GM12878 (cell line): ENCODE measurements at regions not wholly inside any gene's neighbourhood (a gene's known extent, or its start where the extent isn't known, plus 50 kb on each side); places are given as distances from the start of the nearest gene placed in this dataset.

Experiments used
- ATAC-seq: fragments of 200-7000 bp; cut with Tn5 transposase; 3 replicates; pipeline ENCODE4 v1.9.1; 2020; ENCODE audit warnings: mild to moderate bottlenecking, moderate library complexity
- BruUV-seq: library from RNA; stranded (reverse); fragments of 400-500 nt; replicated peaks from 2 replicates; lab custom pipeline; 2021; lab: Mats Ljungman, UMichigan
- CTCF ChIA-PET: fragments of 300-600 bp; sonication (Branson Sonifier 250); formaldehyde crosslinking; extraction: SDS; loops from one replicate; lab custom pipeline; 2021; ENCODE audit warnings: inconsistent platforms; lab: Yijun Ruan, JAX
- POLR2A ChIA-PET: fragments of 350-600 bp; formaldehyde crosslinking; extraction: SDS; loops from one replicate; lab custom pipeline; 2021; ENCODE audit warnings: inconsistent platforms; lab: Charles Lee
- RAD21 ChIA-PET: fragments of 300-600 bp; sonication (Branson Sonifier 250); formaldehyde crosslinking; loops from one replicate; lab custom pipeline; 2023; ENCODE audit warnings: antibody characterized with exemption; ENCODE audit not compliant: unreplicated experiment; lab: Charles Lee
- SMC1A ChIA-PET: fragments of 300-600 bp; sonication (Branson Sonifier 250); formaldehyde crosslinking; loops from one replicate; lab custom pipeline; 2023; ENCODE audit not compliant: unreplicated experiment, uncharacterized antibody; lab: Charles Lee
- DNase-seq: peaks from one replicate; pipeline ENCODE4 v3.0.0-alpha.2; 2011; ENCODE audit warnings: low read depth, low spot score
- FAIRE-seq: peaks from 3 replicates; lab custom pipeline; 2011; peaks lifted over from hg19 to GRCh38; lab: Jason Lieb, UNC
- H2AFZ ChIP-seq: 2 replicates; pipeline ENCODE4 v1.6.0; 2011; ENCODE audit warnings: low read depth, low read length, control low read depth; ENCODE audit not compliant: control insufficient read depth
- H3K27ac ChIP-seq: 2 replicates; pipeline ENCODE4 v1.5.1; 2011; ENCODE audit warnings: control low read depth; ENCODE audit not compliant: control insufficient read depth, insufficient read depth
- H3K27me3 ChIP-seq, 2 experiments: replicated peaks in 1 of 2; 2 replicates each; pipeline versions ENCODE4 v1.6.0 to v1.6.1; 2011; ENCODE audit warnings: low read length in 1 of 2; ENCODE audit not compliant: control insufficient read depth in 2 of 2, insufficient read depth in 2 of 2
- H3K36me3 ChIP-seq, 2 experiments: 2 replicates each; pipeline ENCODE4 v1.5.1; 2011; ENCODE audit warnings: low read length in 1 of 2; ENCODE audit not compliant: control insufficient read depth in 2 of 2, insufficient read depth in 2 of 2
- H3K4me1 ChIP-seq: 2 replicates; pipeline ENCODE4 v1.6.1; 2011; ENCODE audit warnings: mild to moderate bottlenecking, low read length, moderate library complexity, mixed read lengths; ENCODE audit not compliant: control insufficient read depth, insufficient read depth
- H3K4me2 ChIP-seq: 2 replicates; pipeline ENCODE4 v1.6.0; 2011; ENCODE audit warnings: control low read depth; ENCODE audit not compliant: control insufficient read depth, insufficient read depth
- H3K4me3 ChIP-seq: fragments of 200-600 bp; sonication (generic); 2 replicates; pipeline ENCODE4 v1.5.1; 2016
- H3K79me2 ChIP-seq: 2 replicates; pipeline ENCODE4 v1.6.0; 2011; ENCODE audit warnings: low read length; ENCODE audit not compliant: control insufficient read depth, insufficient read depth
- H3K9ac ChIP-seq: 2 replicates; pipeline ENCODE4 v1.8.0; 2011; ENCODE audit warnings: low read length, control low read depth, mixed read lengths; ENCODE audit not compliant: control insufficient read depth, insufficient read depth
- H3K9me3 ChIP-seq: replicated peaks from 3 replicates; pipeline ENCODE4 v1.5.1; 2011; ENCODE audit warnings: mild to moderate bottlenecking, low read length; ENCODE audit not compliant: control insufficient read depth, insufficient read depth
- H4K20me1 ChIP-seq: 2 replicates; pipeline ENCODE4 v1.6.0; 2011; ENCODE audit not compliant: control insufficient read depth, insufficient read depth
- CBX5 ChIP-seq: sonication (generic); IDR thresholded peaks from 2 replicates; pipeline ENCODE4 v1.6.1; 2016; ENCODE audit warnings: low read depth, moderate library complexity, mild to moderate bottlenecking, inconsistent platforms
- CHD1 ChIP-seq: IDR thresholded peaks from 2 replicates; pipeline ENCODE4 v1.6.1; 2012; ENCODE audit warnings: low read depth, low read length, improper control_type of control experiment
- EP300 ChIP-seq, 2 experiments: fragments of 150-350 bp in 1 of 2; IDR thresholded peaks; 2 replicates each; pipeline ENCODE4 v1.6.1; 2011 to 2012; ENCODE audit warnings: low read depth in 2 of 2, low read length in 2 of 2, borderline replicate concordance in 1 of 2, improper control_type of control experiment in 1 of 2, inconsistent platforms in 1 of 2; ENCODE audit not compliant: control insufficient read depth in 1 of 2
- HDAC2 ChIP-seq: fragments of 200-600 bp; sonication (generic); IDR thresholded peaks from 2 replicates; pipeline ENCODE4 v1.6.1; 2017
- KAT2A ChIP-seq: conservative IDR thresholded peaks from 2 replicates; pipeline ENCODE4 v1.6.1; 2011; ENCODE audit warnings: low read depth, low read length; ENCODE audit not compliant: control insufficient read depth
- MYB ChIP-seq: fragments of 150-350 bp; IDR thresholded peaks from 2 replicates; pipeline ENCODE4 v1.6.1; 2014; ENCODE audit warnings: mild to moderate bottlenecking, low read depth, low read length, borderline replicate concordance
- NBN ChIP-seq: fragments of 450-650 bp; IDR thresholded peaks from 2 replicates; pipeline ENCODE4 v1.6.1; 2016
- SIN3A ChIP-seq: IDR thresholded peaks from 2 replicates; pipeline ENCODE4 v1.6.1; 2012; ENCODE audit warnings: low read depth, low read length, improper control_type of control experiment
- SPI1 ChIP-seq: IDR thresholded peaks from 2 replicates; pipeline ENCODE4 v1.6.1; 2011; ENCODE audit warnings: low read depth, mild to moderate bottlenecking, low read length, moderate library complexity, borderline replicate concordance; ENCODE audit not compliant: insufficient read depth
- TCF7 ChIP-seq: IDR thresholded peaks from 2 replicates; pipeline ENCODE4 v1.6.1; 2014; ENCODE audit warnings: antibody characterized with exemption, borderline replicate concordance
- ZNF217 ChIP-seq: fragments of 450-650 bp; IDR thresholded peaks from 2 replicates; pipeline ENCODE4 v1.6.1; 2017; ENCODE audit warnings: antibody characterized with exemption, mild to moderate bottlenecking
- ZNF24 ChIP-seq: fragments of 450-650 bp; IDR thresholded peaks from 2 replicates; pipeline ENCODE4 v1.6.1; 2017; ENCODE audit warnings: antibody characterized with exemption, mild to moderate bottlenecking
- ZNF384 ChIP-seq: IDR thresholded peaks from 2 replicates; pipeline ENCODE4 v1.6.1; 2012; ENCODE audit warnings: low read depth, mild to moderate bottlenecking, low read length, improper control_type of control experiment, borderline replicate concordance
- WGBS: methylation state at CpG from one replicate; pipeline ENCODE4 v1.1.6; 2016; ENCODE audit warnings: low lambda C conversion rate; ENCODE audit not compliant: insufficient replicate concordance, insufficient coverage; ENCODE audit errors: missing lambda C conversion rate; 5-methylcytosine and 5-hydroxymethylcytosine counted together
- in situ Hi-C: fragments of 300-500 bp; cut with MboI; formaldehyde crosslinking; loops from 9 replicates; pipeline ENCODE4 v1.14.3; 2018; ENCODE audit warnings: mixed read lengths
- intact Hi-C: fragments of 100-400 bp; cut with micrococcal nuclease; formaldehyde crosslinking; loops from one replicate; pipeline ENCODE4 v1.14.2; 2022; ENCODE audit not compliant: unreplicated experiment
- TF ChIP-seq, protein P1 (sequence below): fragments of 150-350 bp; IDR thresholded peaks from 2 replicates; pipeline ENCODE4 v1.6.1; 2016; ENCODE audit warnings: low read depth, low read length
- TF ChIP-seq, protein P2 (sequence below): IDR thresholded peaks from 2 replicates; pipeline ENCODE4 v1.6.1; 2012; ENCODE audit warnings: low read depth, low read length, improper control_type of control experiment

DNA sequence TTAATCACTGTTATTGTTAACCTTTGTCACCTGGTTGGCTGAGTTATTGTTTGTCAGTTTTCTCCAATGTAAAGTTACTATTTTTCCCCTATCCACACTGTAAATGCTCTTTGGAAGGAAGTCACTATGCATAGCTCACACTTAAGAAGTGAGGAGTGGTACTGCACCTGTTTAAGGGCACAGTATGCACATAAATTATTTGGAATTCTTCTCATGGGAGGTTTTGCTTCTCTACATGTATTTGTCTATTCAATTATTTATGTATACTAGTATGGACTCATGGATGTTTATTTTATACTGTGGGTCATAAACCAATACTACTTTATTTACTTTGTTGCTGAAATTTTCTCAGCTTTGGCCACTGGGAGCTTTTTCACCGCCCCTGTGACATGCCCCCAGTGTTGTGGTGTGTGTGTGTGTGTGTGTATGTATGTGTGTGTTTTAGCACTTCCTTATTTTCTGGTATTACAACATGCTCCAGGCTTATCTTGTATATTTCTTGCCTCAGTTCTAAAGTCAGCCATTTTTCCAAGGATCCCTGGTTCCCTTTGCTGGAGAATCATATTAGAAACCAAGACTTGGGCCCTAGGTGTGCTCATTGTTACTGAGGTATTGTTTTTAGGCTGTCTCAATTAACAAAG is 290.5 kb downstream of the KBTBD8 start (continued):
- TF ChIP-seq, protein P1, sequence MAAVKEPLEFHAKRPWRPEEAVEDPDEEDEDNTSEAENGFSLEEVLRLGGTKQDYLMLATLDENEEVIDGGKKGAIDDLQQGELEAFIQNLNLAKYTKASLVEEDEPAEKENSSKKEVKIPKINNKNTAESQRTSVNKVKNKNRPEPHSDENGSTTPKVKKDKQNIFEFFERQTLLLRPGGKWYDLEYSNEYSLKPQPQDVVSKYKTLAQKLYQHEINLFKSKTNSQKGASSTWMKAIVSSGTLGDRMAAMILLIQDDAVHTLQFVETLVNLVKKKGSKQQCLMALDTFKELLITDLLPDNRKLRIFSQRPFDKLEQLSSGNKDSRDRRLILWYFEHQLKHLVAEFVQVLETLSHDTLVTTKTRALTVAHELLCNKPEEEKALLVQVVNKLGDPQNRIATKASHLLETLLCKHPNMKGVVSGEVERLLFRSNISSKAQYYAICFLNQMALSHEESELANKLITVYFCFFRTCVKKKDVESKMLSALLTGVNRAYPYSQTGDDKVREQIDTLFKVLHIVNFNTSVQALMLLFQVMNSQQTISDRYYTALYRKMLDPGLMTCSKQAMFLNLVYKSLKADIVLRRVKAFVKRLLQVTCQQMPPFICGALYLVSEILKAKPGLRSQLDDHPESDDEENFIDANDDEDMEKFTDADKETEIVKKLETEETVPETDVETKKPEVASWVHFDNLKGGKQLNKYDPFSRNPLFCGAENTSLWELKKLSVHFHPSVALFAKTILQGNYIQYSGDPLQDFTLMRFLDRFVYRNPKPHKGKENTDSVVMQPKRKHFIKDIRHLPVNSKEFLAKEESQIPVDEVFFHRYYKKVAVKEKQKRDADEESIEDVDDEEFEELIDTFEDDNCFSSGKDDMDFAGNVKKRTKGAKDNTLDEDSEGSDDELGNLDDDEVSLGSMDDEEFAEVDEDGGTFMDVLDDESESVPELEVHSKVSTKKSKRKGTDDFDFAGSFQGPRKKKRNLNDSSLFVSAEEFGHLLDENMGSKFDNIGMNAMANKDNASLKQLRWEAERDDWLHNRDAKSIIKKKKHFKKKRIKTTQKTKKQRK = no peak
- TF ChIP-seq SPI1 = peak; percentile 69; the same call in 1 of the 2 replicates

DNA sequence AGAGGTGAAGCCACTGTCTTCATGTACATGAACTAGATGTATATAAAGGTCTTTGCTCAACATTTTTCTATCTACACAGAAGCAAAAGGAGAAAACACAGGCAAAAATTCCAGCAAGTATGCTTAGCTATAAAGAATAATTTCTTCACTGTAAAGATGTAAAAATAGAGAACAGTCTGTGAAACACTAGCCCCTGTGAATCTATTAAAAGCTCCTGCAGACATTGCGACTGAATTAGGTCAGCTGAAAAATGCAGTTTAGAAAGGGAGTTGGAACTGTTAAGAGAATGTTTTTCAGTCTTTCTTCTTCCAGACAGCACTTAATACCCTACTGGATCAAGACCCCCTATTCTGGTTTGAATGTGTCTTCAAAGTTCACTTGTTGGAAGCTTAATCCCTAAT is 291.5 kb downstream of the KBTBD8 start:
- no TSS peak for BruUV-seq
- ATAC-seq (no peak), FAIRE-seq (no peak), DNase-seq (no peak)
- H3K27me3 ChIP-seq = no peaks in the 10 kb centered on the region
- no peaks in the 10 kb centered on the region for H4K20me1 ChIP-seq
- RAD21 ChIA-PET = no interaction called here
- H3K79me2 ChIP-seq = no peaks in the 10 kb centered on the region
- H3K4me1 ChIP-seq = no peaks in the 10 kb centered on the region
- 90% methylated on average over 1 of the region's 1 CpG for WGBS
- no peaks in the 10 kb centered on the region for H3K9me3 ChIP-seq
- CTCF ChIA-PET = no interaction called here
- H3K9ac ChIP-seq = no peak overlapping the region
- in situ Hi-C loops = no loop called here
- H3K4me3 ChIP-seq = no peak overlapping the region
- H2AFZ ChIP-seq = no peak overlapping the region
- POLR2A ChIA-PET = no interaction called here
- H3K27ac ChIP-seq = no peak overlapping the region
- H3K36me3 ChIP-seq = no peaks in the 10 kb centered on the region
- SMC1A ChIA-PET = interaction anchor here (0.5 kb wide), 1 partner anchor 389 kb away, joined by 3 read pairs; no protein-coding TSS in a partner anchor
- no peak overlapping the region for H3K4me2 ChIP-seq
- intact Hi-C loops = no loop called here
- TF ChIP-seq HDAC2 (no peak), TCF7 (no peak), ZNF217 (no peak), NBN (no peak), MYB (no peak), KAT2A (no peak), EP300 (IDR thresholded peaks at IDR 0.05; ENCODE audit: borderline replicate concordance in 1 of 2, control insufficient read depth in 1 of 2, low read depth in 2 of 2, low read length in 2 of 2) (no peak), SPI1 (no peak), CHD1 (no peak), CBX5 (no peak), SIN3A (no peak), ZNF384 (no peak), ZNF24 (no peak)
- TF ChIP-seq, protein P1 = no peak
- TF ChIP-seq, protein P2, sequence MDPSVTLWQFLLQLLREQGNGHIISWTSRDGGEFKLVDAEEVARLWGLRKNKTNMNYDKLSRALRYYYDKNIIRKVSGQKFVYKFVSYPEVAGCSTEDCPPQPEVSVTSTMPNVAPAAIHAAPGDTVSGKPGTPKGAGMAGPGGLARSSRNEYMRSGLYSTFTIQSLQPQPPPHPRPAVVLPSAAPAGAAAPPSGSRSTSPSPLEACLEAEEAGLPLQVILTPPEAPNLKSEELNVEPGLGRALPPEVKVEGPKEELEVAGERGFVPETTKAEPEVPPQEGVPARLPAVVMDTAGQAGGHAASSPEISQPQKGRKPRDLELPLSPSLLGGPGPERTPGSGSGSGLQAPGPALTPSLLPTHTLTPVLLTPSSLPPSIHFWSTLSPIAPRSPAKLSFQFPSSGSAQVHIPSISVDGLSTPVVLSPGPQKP = no peak
